HG02798 (cell line): ENCODE measurements at regions not wholly inside any gene's neighbourhood (a gene's known extent, or its start where the extent isn't known, plus 50 kb on each side); places are given as distances from the start of the nearest gene placed in this dataset.

Experiments used
- ATAC-seq: cut with Tn5 transposase; IDR thresholded peaks from one replicate; pipeline ENCODE4 v1.9.1; 2021; ENCODE audit warnings: mild to moderate bottlenecking; ENCODE audit not compliant: unreplicated experiment, poor library complexity

- ATAC-seq, result no peak
Observed at GRCh38 chr2:226623587-226624368, 175.8 kb downstream of the IRS1 start.

- no peak for ATAC-seq
Observed at GRCh38 chr2:226622484-226622883, 177.1 kb downstream of the IRS1 start.

GRCh38 chr2:226620176-226620575, 179.4 kb downstream of the IRS1 start:
- ATAC-seq, result no peak

- no peak for ATAC-seq
Observed at GRCh38 chr2:226619707-226620106, 179.9 kb downstream of the IRS1 start.

- ATAC-seq, result no peak
Observed at GRCh38 chr2:226618875-226619605, 180.6 kb downstream of the IRS1 start.

- ATAC-seq, result no peak
Observed at GRCh38 chr2:226618544-226618874, 181.1 kb downstream of the IRS1 start.

- no peak for ATAC-seq
Observed at GRCh38 chr2:226615891-226616290, 183.7 kb downstream of the IRS1 start.

- ATAC-seq, result no peak
Observed at GRCh38 chr2:226611944-226612318, 187.7 kb downstream of the IRS1 start.

- ATAC-seq, result no peak
Observed at GRCh38 chr2:226611196-226611943, 188.2 kb downstream of the IRS1 start.

GRCh38 chr2:226609366-226609765, 190.3 kb downstream of the IRS1 start:
- ATAC-seq, result no peak

- no peak for ATAC-seq
Observed at GRCh38 chr2:226608451-226608850, 191.2 kb downstream of the IRS1 start.

GRCh38 chr2:226607379-226607778, 192.2 kb downstream of the IRS1 start:
- no peak for ATAC-seq

GRCh38 chr2:226605642-226606041, 194.0 kb downstream of the IRS1 start:
- ATAC-seq, result no peak

- no peak for ATAC-seq
Observed at GRCh38 chr2:226603606-226604005, 196.0 kb downstream of the IRS1 start.

- no peak for ATAC-seq
Observed at GRCh38 chr2:226601881-226602662, 197.5 kb downstream of the IRS1 start.

GRCh38 chr2:226600802-226601201, 198.8 kb downstream of the IRS1 start:
- ATAC-seq, result no peak

GRCh38 chr2:226600184-226600583, 199.4 kb downstream of the IRS1 start:
- ATAC-seq, result no peak

GRCh38 chr2:226589043-226589442, 210.6 kb downstream of the IRS1 start:
- no peak for ATAC-seq

GRCh38 chr2:226585130-226585561, 214.5 kb downstream of the IRS1 start:
- no peak for ATAC-seq

GRCh38 chr2:226584518-226585055, 215.0 kb downstream of the IRS1 start:
- no peak for ATAC-seq
